H1 (cell line): ENCODE measurements at regions not wholly inside any gene's neighbourhood (a gene's known extent, or its start where the extent isn't known, plus 50 kb on each side); places are given as distances from the start of the nearest gene placed in this dataset.
"Not testable (repeated sequence)": the region's sequence is repeated elsewhere in the genome, so short reads cannot be mapped to it uniquely, and the experiment has no call there.

ENCODE experiments used
- CTCF ChIA-PET: fragments of 300-600 bp; sonication (Branson Sonifier 250); formaldehyde crosslinking; loops from one replicate; lab custom pipeline; 2021; ENCODE audit not compliant: partially characterized antibody; lab: Charles Lee
- POLR2A ChIA-PET: fragments of 300-600 bp; sonication (Branson Sonifier 250); formaldehyde crosslinking; loops from one replicate; lab custom pipeline; 2021; ENCODE audit warnings: inconsistent platforms; ENCODE audit not compliant: partially characterized antibody; lab: Charles Lee
- DNase-seq, 2 experiments: peaks; one replicate each; pipeline versions ENCODE4 v3.0.0 to v3.0.0-alpha.2; 2010 to 2022; ENCODE audit warnings: low spot score in 2 of 2, low read depth in 1 of 2, mixed read lengths in 1 of 2
- FAIRE-seq: peaks from 2 replicates; lab custom pipeline; 2011; peaks lifted over from hg19 to GRCh38; lab: Jason Lieb, UNC
- H2AFZ ChIP-seq: 2 replicates; pipeline ENCODE4 v1.8.1; 2012; ENCODE audit warnings: low read length, inconsistent platforms
- H2AK5ac ChIP-seq: 2 replicates; pipeline ENCODE4 v1.6.1; 2013; ENCODE audit warnings: low read depth, low read length
- H2BK120ac ChIP-seq: replicated peaks from 2 replicates; pipeline ENCODE3; 2013; ENCODE audit warnings: low read depth, low read length, inconsistent platforms
- H2BK12ac ChIP-seq: 2 replicates; pipeline ENCODE4 v1.6.1; 2013; ENCODE audit warnings: low read depth, low read length
- H2BK15ac ChIP-seq: 2 replicates; pipeline ENCODE4 v1.6.1; 2013; ENCODE audit warnings: low read length
- H2BK20ac ChIP-seq: 2 replicates; pipeline ENCODE4 v1.6.1; 2013; ENCODE audit warnings: low read length
- H2BK5ac ChIP-seq: 2 replicates; pipeline ENCODE4 v1.6.1; 2013; ENCODE audit warnings: low read depth, low read length
- H3K14ac ChIP-seq: 2 replicates; pipeline ENCODE4 v1.6.1; 2013; ENCODE audit warnings: inconsistent platforms; ENCODE audit not compliant: insufficient read length
- H3K18ac ChIP-seq: 2 replicates; pipeline ENCODE4 v1.6.1; 2013; ENCODE audit warnings: low read length; ENCODE audit errors: extremely low read depth
- H3K23ac ChIP-seq: 2 replicates; pipeline ENCODE4 v1.6.1; 2013; ENCODE audit warnings: inconsistent platforms; ENCODE audit not compliant: insufficient read length
- H3K23me2 ChIP-seq: 2 replicates; pipeline ENCODE4 v1.6.1; 2013; ENCODE audit warnings: low read depth, low read length
- H3K27ac ChIP-seq: 2 replicates; pipeline ENCODE4 v1.6.1; 2011; ENCODE audit warnings: low read depth, low read length, inconsistent platforms
- H3K27me3 ChIP-seq, 4 experiments: replicated peaks in 1 of 4; 1 replicate in 1 of 4; 2 replicates in 3 of 4; pipeline versions ENCODE4 v1.6.1 to v1.8.1; 2011 to 2013; ENCODE audit warnings: low read length in 3 of 4, mild to moderate bottlenecking in 3 of 4, inconsistent platforms in 2 of 4, mixed read lengths in 2 of 4, moderate library complexity in 1 of 4; ENCODE audit not compliant: control insufficient read depth in 3 of 4, insufficient read depth in 3 of 4; ENCODE audit errors: extremely low read depth in 1 of 4
- H3K36me3 ChIP-seq, 4 experiments: 2 replicates each; pipeline versions ENCODE4 v1.6.1 to v1.8.1; 2011 to 2013; ENCODE audit warnings: mild to moderate bottlenecking in 4 of 4, low read length in 3 of 4, moderate library complexity in 2 of 4, control low read depth in 1 of 4, inconsistent platforms in 1 of 4; ENCODE audit not compliant: insufficient read depth in 4 of 4, control insufficient read depth in 2 of 4
- H3K4ac ChIP-seq: replicated peaks from 2 replicates; pipeline ENCODE3; 2013; ENCODE audit warnings: low read length, low read depth, mixed read lengths, inconsistent platforms; ENCODE audit not compliant: insufficient read length
- H3K4me1 ChIP-seq, 4 experiments: replicated peaks in 1 of 4; 1 replicate in 1 of 4; 2 replicates in 3 of 4; pipeline versions ENCODE4 v1.6.1 to v1.8.1; 2011 to 2013; ENCODE audit warnings: low read length in 3 of 4, inconsistent platforms in 2 of 4, mixed read lengths in 1 of 4; ENCODE audit not compliant: insufficient read depth in 4 of 4, control insufficient read depth in 3 of 4
- H3K4me2 ChIP-seq, 2 experiments: 2 replicates each; pipeline versions ENCODE4 v1.6.1 to v1.8.1; 2011 to 2013; ENCODE audit warnings: low read depth in 2 of 2, low read length in 2 of 2, control low read depth in 1 of 2, inconsistent platforms in 1 of 2, mild to moderate bottlenecking in 1 of 2; ENCODE audit not compliant: insufficient read depth in 1 of 2
- H3K4me3 ChIP-seq, 4 experiments: fragments of 200-600, 300-600 bp in 1 of 4; sonication (generic), shearing (Covaris generic), sonication (Bioruptor Twin) in 1 of 4; 2 replicates each; pipeline versions ENCODE4 v1.5.1 to v1.8.1; 2011 to 2016; ENCODE audit warnings: low read length in 4 of 4, low read depth in 3 of 4, control low read depth in 2 of 4, inconsistent platforms in 2 of 4, mild to moderate bottlenecking in 2 of 4, mixed read lengths in 1 of 4, moderate library complexity in 1 of 4; ENCODE audit not compliant: insufficient read depth in 2 of 4; ENCODE audit errors: extremely low read depth in 1 of 4
- H3K56ac ChIP-seq: replicated peaks from 2 replicates; pipeline ENCODE3; 2013; ENCODE audit warnings: low read depth, mild to moderate bottlenecking, mixed read lengths, low read length, inconsistent platforms; ENCODE audit not compliant: insufficient read length
- H3K79me1 ChIP-seq: 2 replicates; pipeline ENCODE4 v1.6.1; 2013; ENCODE audit warnings: low read depth, low read length, control low read depth
- H3K79me2 ChIP-seq, 2 experiments: 2 replicates each; pipeline versions ENCODE4 v1.6.1 to v1.8.1; 2012 to 2013; ENCODE audit warnings: low read length in 2 of 2, mild to moderate bottlenecking in 2 of 2, inconsistent platforms in 1 of 2; ENCODE audit not compliant: insufficient read depth in 2 of 2, control insufficient read depth in 1 of 2
- H3K9ac ChIP-seq, 4 experiments: replicated peaks in 1 of 4; 1 replicate in 1 of 4; 2 replicates in 3 of 4; pipeline versions ENCODE4 v1.6.1 to v1.8.1; 2011 to 2013; ENCODE audit warnings: low read depth in 3 of 4, low read length in 3 of 4, control low read depth in 2 of 4, mild to moderate bottlenecking in 2 of 4, moderate library complexity in 2 of 4, inconsistent platforms in 1 of 4; ENCODE audit errors: extremely low read depth in 1 of 4
- H3K9me3 ChIP-seq, 2 experiments: 2 replicates each; pipeline versions ENCODE4 v1.6.1 to v1.8.1; 2012 to 2013; ENCODE audit warnings: mild to moderate bottlenecking in 2 of 2, moderate library complexity in 2 of 2, control low read depth in 1 of 2, inconsistent platforms in 1 of 2, low read depth in 1 of 2, low read length in 1 of 2, mixed read lengths in 1 of 2; ENCODE audit not compliant: insufficient read depth in 2 of 2
- H4K20me1 ChIP-seq, 2 experiments: replicated peaks in 1 of 2; 2 replicates each; pipeline versions ENCODE3 to v1.8.1; 2011 to 2013; ENCODE audit warnings: inconsistent platforms in 2 of 2, low read length in 2 of 2, mild to moderate bottlenecking in 1 of 2; ENCODE audit not compliant: insufficient read depth in 2 of 2, control insufficient read depth in 1 of 2
- H4K5ac ChIP-seq: 2 replicates; pipeline ENCODE4 v1.6.1; 2013; ENCODE audit warnings: low read length, low read depth, mixed read lengths, inconsistent platforms; ENCODE audit not compliant: insufficient read length
- H4K8ac ChIP-seq: 2 replicates; pipeline ENCODE4 v1.8.0; 2013; ENCODE audit warnings: mild to moderate bottlenecking, moderate library complexity, low read length, inconsistent platforms; ENCODE audit not compliant: insufficient read depth; ENCODE audit errors: extremely low read depth
- H4K91ac ChIP-seq: replicated peaks from 2 replicates; pipeline ENCODE3; 2013; ENCODE audit warnings: low read length, mixed read lengths, inconsistent platforms; ENCODE audit not compliant: insufficient read length

- H3K9ac ChIP-seq, H3K4me2 ChIP-seq, H2AK5ac ChIP-seq, H4K5ac ChIP-seq, H3K4me1 ChIP-seq, H2BK20ac ChIP-seq, H3K23me2 ChIP-seq, H3K27me3 ChIP-seq, POLR2A ChIA-PET, H2BK5ac ChIP-seq, H3K14ac ChIP-seq, H2BK15ac ChIP-seq, H3K4ac ChIP-seq, H4K8ac ChIP-seq, DNase-seq, H3K23ac ChIP-seq, H3K4me3 ChIP-seq, H2BK12ac ChIP-seq, H3K79me2 ChIP-seq, H4K91ac ChIP-seq, H2AFZ ChIP-seq, H3K56ac ChIP-seq, H3K9me3 ChIP-seq, H3K27ac ChIP-seq, H3K18ac ChIP-seq, CTCF ChIA-PET, H2BK120ac ChIP-seq, H4K20me1 ChIP-seq, H3K79me1 ChIP-seq, H3K36me3 ChIP-seq: not testable (repeated sequence)
- FAIRE-seq, result peak; percentile 7
These were observed 179.4 kb upstream of the POMZP3 start for GRCh38 chr7:76806460-76806859.
